HG02840 (cell line): ENCODE measurements at regions not wholly inside any gene's neighbourhood (a gene's known extent, or its start where the extent isn't known, plus 50 kb on each side); places are given as distances from the start of the nearest gene placed in this dataset.

Source experiments
- ATAC-seq: cut with Tn5 transposase; IDR thresholded peaks from one replicate; pipeline ENCODE4 v1.9.1; 2021; ENCODE audit warnings: mild to moderate bottlenecking, moderate library complexity, moderate number of reproducible peaks; ENCODE audit not compliant: unreplicated experiment, low FRiP score

DNA sequence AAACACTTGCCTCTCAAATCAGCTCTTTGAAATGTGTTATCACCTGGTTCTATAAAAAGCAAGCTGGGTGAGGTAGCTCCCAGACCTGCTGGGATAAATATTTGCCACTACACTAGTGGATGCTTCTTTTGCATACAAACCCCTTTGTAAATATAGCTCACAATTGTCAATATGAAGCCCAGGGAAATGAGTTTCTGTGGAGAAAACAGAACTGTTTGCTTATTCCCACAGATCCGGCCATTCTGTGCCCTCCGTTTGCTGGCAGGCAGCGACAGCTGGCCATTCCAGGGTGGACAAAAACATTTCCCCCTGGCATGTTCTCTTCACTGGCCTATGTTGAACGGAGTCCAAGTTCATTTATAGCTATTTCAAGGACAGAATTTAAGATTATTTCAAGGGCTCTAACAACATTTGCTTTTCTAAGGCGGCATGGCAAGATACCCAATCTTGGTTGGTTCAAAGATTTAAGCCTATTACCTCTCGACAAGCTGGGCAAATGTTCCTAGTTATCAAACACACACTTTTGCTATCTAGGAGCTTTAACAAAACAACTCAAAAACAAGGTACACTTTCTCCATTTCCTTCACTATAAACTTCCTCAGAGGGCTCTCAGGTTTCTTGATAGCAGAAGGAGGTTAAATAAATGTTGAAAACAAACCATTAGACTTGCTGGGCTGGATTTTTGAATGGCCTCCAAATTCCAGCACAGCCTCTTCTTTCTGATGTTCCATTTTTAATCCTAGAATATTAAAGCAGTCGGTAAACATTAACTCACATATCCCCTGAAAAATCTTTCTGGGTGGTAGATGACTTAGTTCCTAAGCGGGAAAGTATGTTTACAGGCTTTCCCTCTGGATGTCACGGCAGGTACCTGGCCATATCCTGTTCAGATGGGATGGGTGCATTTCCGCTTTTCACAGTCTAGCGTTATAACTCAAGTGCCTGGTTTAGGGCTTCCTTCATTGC lies 332.3 kb downstream of the PLK2 start:
- no peak for ATAC-seq

DNA sequence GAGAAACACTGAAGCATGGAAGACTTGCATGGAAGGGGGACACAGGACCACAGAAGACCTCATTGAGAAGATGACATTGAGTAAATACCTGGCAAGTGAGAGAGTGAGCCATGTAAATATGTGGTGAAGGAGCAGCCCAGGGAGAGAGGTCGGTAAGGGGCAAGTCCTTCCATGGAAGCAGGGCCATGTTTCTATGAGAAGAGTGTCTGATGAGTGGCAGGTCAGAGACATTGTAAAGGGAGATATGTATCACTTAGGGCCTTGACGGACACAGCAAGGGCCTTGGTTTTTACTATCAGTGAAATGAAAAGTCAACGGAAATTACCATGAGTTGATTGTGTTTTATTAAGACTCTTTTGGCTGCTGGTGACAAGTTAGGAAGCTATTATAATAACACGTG lies 336.4 kb downstream of the PLK2 start:
- no peak for ATAC-seq

GRCh38 chr5:58122848-58123392 lies 337.0 kb downstream of the PLK2 start:
- ATAC-seq, result no peak

DNA sequence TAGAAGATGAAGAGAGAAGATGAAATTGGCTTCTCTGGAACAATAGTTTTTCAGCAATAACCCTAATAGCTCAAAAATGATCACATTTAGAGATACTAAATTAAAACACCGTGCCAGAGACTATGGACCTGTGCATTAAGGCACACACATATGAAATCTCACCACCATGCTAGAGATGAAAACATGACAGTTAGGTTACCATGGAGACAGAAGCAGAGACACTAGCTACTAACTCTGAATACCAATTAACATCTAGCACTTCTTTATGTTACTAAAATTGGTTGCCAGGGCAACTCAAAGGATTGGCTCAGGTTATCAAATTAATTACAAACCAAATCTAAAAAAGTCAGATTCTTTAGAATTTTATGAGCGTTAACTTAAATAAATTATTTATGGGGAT lies 337.7 kb downstream of the PLK2 start:
- no peak for ATAC-seq

DNA sequence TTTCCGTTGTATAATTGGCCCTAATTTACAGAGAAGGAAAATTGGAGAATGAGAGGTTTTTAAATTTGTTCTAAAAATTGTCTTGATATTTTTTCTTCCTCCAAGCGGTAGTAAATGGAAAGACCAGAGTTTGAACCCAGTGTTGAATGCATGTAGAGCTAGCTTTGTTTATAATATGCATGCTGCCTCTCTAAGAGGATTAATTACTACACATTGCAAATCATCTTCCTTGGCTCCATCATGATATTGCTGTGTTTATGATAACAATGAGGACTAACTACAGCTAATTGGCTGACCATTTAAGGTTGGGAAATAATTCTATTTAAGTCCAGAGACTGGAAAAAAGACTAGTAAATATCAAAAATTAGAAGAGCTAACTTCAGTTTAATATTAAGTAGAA lies 338.5 kb downstream of the PLK2 start:
- ATAC-seq, result no peak

GRCh38 chr5:58117542-58117941 lies 342.3 kb downstream of the PLK2 start:
- no peak for ATAC-seq

DNA sequence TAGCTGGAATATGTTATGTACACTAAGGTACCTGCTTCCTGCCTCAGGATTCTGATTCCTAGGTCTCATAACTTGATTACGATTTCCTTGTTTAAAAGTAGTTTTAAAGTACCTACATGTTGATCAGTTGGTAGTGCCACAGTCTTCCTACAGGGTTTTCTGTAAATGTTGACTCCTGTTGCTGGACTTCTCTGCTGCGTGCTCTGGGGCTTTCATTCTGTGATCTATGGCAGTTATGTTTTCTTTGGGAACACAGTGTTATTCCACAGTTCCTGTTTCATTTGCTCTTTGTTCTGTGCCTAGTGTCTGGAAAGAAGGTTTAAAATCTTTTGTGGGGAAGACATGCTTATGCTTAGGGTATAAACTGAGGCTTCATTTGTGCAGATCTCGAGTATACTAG lies 343.5 kb downstream of the PLK2 start:
- ATAC-seq, result no peak

DNA sequence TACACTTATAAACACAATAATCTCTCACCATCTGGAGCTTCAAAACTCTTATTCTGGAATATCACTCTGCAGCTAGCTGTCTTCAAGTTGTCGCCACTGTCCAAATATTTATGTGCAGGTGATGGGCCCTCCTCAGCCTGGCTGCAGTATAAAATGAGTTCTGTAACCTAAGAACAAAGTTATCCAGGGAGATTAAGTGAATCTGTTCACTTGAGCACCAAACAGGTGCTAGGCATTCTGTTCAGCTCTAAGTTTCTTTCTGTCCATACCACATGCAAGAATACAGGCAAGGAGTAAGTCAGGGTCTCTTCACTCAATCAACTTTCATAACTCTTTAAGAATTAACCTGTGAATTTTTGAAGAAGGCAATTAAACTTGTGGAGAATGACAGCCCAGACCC lies 344.1 kb downstream of the PLK2 start:
- ATAC-seq, result no peak

GRCh38 chr5:58114324-58114723 lies 345.6 kb downstream of the PLK2 start:
- no peak for ATAC-seq

- ATAC-seq, result no peak
These were observed 346.7 kb downstream of the PLK2 start for GRCh38 chr5:58113172-58113571.

GRCh38 chr5:58108511-58108910 lies 351.4 kb downstream of the PLK2 start:
- no peak for ATAC-seq

DNA sequence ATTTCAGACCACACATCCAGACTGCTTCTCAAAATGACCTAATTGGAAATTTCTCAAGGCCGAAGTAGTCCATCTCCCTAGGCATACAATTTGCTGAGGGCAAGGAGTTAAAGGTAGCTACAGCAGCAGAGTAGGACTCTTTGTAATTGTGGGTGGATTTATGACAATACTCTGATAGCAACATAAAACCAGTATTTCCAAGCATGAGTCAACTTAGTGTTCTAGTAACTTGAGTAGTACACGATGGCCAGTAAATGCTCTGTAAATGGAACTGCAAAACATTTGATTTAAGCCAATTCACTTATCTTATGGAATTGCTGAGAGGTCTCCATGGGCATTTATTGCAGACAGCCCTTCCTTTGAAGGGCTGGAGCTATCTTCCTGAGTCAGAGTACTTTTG lies 352.2 kb downstream of the PLK2 start:
- ATAC-seq, result no peak

DNA sequence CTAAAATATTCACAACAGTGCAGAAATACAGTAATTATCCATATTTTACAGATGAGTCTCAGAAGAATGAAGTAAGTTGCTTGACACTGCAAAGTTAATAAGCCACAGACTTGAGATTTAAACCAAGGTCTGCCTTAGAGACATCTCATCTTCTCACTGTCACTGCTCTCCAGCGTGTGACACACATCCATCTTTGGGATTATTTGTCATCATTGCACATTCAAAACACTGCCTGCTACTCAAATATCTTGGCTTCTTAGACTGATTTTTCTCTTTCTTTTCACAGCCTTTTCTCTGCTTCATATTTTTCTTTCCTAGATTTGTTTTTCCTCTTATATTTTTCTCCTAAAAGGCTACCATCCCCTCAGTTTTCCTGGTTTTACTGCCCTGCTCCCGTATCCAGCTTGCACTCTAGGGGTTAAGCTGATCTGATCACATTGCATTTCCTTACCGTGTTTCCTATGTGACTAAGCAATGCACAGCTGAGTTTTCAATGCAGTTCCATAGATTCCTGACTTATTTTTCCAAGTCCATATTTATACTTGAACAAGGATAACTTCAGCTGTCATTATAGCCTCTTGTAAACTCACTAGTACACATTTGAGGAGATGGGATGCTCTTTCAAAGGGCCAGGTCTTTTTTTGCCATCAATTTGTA lies 353.0 kb downstream of the PLK2 start:
- no peak for ATAC-seq

DNA sequence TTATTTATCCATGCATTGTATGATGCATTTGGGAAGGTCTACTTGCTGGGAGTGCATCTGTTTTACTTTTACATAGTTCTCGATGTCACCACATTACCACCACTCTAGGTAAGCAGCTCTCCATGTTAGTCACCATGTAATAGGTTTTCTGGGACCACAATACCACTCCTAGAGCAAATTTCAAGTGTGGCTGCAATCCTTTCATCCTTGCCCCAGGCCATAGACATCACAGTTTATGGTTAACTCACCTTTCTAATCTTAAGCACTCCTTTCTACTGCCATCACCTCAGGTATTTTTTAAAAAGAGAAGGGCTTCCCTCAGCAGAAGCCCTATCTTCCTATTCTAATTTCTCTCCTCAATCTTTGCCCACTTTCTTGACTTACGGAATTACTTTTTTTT lies 354.1 kb downstream of the PLK2 start:
- no peak for ATAC-seq

DNA sequence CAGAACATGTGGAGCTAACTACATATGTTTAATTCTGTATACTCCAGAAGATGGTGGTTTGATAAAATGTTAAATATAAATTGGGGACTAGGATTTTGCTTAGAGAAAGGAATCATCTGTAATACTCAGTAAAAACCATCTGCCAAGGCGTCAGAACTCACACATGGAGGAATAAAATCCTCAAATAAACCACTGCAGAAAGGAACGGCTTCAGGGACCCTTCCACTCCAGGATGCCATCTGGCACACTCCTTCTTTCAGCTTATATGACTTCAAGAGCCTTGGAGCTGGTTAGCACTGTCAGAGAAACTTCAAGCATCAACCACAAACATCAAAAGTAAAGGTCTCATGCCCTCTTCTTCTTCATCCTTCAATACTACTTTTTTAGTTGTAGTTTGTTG lies 360.6 kb downstream of the PLK2 start:
- no peak for ATAC-seq

GRCh38 chr5:58094031-58094430 lies 365.9 kb downstream of the PLK2 start:
- no peak for ATAC-seq

GRCh38 chr5:58090704-58091103 lies 369.2 kb downstream of the PLK2 start:
- ATAC-seq, result no peak

GRCh38 chr5:58088941-58089340 lies 370.9 kb downstream of the PLK2 start:
- ATAC-seq, result no peak

GRCh38 chr5:58087905-58088304 lies 372.0 kb downstream of the PLK2 start:
- ATAC-seq, result no peak

- no peak for ATAC-seq
These were observed 372.8 kb downstream of the PLK2 start for GRCh38 chr5:58087123-58087522.

GRCh38 chr5:58085800-58086199 lies 374.1 kb downstream of the PLK2 start:
- ATAC-seq, result no peak

DNA sequence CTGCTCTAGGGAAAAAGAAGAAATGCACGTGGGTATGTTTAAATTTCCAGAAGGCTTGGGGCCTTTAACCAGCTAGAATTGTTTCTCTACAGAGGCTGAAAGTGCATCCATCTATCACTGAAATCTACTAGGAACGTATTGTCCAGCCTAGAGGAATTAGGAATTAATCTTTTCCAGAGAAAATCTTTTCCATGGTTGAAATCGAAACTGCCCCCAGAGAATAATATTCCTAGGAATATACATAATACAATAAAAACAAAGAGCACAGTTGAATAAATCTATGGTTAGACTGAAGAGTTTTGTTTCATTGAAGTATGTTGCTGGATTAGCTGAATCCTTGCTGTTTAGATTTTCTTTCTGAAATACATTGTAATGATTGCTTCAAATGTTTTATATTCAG lies 378.5 kb downstream of the PLK2 start:
- no peak for ATAC-seq
